RWPE1 (cell line): ENCODE measurements at regions not wholly inside any gene's neighbourhood (a gene's known extent, or its start where the extent isn't known, plus 50 kb on each side); places are given as distances from the start of the nearest gene placed in this dataset.

Experiments
- CTCF ChIA-PET: fragments of 350-600 bp; sonication (Branson Sonifier 250); formaldehyde crosslinking; extraction: SDS; loops from one replicate; lab custom pipeline; 2021; lab: Yijun Ruan, JAX
- POLR2A ChIA-PET: fragments of 400-600 bp; formaldehyde crosslinking; extraction: SDS; loops from one replicate; lab custom pipeline; 2020; ENCODE audit warnings: antibody characterized with exemption; ENCODE audit not compliant: low non-redundant PET; lab: Yijun Ruan, JAX
- DNase-seq: peaks from one replicate; pipeline ENCODE4 v3.0.0; 2012; ENCODE audit warnings: low spot score
- H3K27ac ChIP-seq: fragments of 450-650 bp; 2 replicates; pipeline ENCODE4 v1.5.1; 2017
- TF ChIP-seq, protein P1 (sequence below): fragments of 450-650 bp; conservative IDR thresholded peaks from 2 replicates; pipeline ENCODE4 v1.5.1; 2017; ENCODE audit warnings: low read depth, mild to moderate bottlenecking

DNA sequence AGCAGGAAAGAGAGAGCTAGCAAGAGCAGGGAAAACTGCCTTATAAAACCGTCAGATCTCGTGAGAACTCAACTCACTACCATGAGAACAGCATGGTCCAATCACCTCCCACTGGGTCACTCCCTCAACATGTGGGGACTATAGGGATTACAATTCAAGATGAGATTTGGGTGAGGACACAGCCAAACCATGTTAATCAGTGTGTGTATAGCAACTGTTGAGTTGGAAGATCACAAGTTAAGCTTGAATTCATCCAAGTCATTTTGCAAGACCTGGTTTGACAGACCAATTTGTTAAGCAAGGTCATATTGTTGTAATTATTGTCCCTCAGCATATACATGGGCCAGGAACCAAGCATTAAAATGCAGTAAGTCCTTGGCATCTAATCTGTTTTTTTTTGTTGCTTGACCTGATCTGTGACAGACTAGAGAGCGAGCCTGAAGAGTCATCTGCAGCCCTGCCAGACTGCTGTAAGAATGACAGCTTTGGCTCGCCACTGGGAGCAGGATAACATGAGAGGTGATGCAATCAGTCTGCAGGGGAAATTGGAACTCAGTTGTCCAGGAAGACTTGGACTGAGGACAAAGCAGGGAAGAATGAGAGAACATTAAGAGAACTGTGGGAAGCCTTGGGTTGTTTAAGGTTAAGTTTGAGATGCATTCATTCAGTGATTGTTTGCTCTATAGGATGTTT lies 297.6 kb upstream of the SEL1L start:
- POLR2A ChIA-PET = no interaction called here
- CTCF ChIA-PET = no interaction called here
- no peak for DNase-seq
- TF ChIP-seq, protein P1, sequence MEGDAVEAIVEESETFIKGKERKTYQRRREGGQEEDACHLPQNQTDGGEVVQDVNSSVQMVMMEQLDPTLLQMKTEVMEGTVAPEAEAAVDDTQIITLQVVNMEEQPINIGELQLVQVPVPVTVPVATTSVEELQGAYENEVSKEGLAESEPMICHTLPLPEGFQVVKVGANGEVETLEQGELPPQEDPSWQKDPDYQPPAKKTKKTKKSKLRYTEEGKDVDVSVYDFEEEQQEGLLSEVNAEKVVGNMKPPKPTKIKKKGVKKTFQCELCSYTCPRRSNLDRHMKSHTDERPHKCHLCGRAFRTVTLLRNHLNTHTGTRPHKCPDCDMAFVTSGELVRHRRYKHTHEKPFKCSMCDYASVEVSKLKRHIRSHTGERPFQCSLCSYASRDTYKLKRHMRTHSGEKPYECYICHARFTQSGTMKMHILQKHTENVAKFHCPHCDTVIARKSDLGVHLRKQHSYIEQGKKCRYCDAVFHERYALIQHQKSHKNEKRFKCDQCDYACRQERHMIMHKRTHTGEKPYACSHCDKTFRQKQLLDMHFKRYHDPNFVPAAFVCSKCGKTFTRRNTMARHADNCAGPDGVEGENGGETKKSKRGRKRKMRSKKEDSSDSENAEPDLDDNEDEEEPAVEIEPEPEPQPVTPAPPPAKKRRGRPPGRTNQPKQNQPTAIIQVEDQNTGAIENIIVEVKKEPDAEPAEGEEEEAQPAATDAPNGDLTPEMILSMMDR = no peak
- H3K27ac ChIP-seq = no peak overlapping the region

DNA sequence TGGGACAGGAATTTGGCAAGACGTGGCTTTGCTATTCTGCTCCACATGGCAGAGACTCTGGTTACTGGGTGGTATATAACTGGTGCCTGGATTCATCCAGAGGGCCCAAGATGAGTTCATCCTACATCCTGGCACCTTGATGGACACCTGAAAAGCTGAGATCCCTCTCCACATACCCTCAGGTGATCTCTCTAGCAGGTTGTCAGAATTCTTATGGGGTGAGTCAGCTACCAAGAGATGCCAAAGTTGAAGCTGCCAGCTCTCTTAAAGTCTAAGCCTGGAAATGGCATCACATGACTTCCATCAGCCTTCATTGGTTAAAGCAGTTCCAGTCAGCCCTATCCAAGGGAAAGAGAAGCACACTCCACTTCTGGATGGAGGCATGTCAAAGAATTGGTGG lies 300.7 kb upstream of the SEL1L start:
- DNase-seq = no peak
- CTCF ChIA-PET = no interaction called here
- TF ChIP-seq, protein P1 = no peak
- no peak overlapping the region for H3K27ac ChIP-seq
- POLR2A ChIA-PET = no interaction called here

DNA sequence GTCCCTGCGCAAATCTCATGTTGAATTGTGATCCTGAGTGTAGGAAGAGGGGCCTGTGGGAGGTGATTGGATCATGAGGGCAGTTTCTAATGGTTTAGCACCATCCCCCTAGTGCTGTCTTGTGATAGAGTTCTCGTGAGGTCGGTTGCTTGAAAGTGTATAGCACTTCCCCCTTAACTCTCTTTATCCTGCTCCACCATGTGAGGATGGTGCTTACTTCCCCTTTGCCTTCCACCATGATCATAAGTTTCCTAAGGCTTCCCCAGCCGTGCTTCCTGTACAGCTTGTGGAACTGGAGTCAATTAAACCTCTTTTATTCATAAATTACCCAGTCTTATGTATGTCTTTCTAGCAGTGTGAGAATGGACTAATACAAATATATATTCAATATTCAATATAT lies 303.7 kb upstream of the SEL1L start:
- POLR2A ChIA-PET = no interaction called here

DNA sequence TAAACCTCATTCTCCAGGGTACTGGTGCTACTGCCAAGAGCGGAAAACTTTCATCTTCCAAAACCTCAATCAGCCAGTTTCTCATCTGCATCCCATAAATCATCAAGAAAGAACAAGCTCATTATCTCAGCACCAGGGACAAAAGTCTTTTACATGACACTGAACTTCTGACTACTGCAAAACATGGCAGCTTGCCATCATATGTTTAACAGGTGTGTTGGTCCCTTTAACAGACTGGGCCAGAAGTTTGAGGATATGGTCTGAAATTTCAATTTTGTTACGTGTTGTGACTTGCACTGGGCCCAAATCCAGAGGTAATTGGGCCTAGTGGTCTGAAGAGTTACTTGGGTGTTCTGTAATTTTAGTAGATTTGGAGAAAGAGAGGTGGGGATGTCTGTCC lies 305.4 kb upstream of the SEL1L start:
- H3K27ac ChIP-seq = no peak overlapping the region
- CTCF ChIA-PET = no interaction called here
- no peak for DNase-seq
- TF ChIP-seq, protein P1 = no peak
- POLR2A ChIA-PET = no interaction called here

More for the DNA sequence above, 303.7 kb upstream of the SEL1L start:
- TF ChIP-seq, protein P1 = no peak
- CTCF ChIA-PET = no interaction called here
- H3K27ac ChIP-seq = no peak overlapping the region
- no peak for DNase-seq

DNA sequence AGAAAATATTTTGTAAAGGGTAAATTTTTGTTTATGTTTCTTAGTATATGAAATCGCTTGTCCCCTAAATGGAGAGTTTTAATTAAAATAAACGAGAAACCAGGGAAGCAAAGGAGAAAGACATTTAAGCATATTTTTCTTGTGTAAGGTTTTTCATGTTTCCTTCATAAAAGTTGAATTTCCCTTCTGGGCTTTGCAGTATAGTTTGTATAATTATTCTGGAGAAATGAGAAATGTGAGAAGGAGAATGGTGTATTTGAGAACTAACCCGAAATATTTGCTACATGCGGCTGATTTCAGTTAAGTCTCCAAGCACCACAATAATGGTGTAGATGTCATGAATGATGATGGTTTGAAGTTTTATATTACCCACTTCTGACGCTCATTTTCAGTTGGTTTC lies 307.7 kb upstream of the SEL1L start:
- no peak for DNase-seq
- CTCF ChIA-PET = no interaction called here

DNA sequence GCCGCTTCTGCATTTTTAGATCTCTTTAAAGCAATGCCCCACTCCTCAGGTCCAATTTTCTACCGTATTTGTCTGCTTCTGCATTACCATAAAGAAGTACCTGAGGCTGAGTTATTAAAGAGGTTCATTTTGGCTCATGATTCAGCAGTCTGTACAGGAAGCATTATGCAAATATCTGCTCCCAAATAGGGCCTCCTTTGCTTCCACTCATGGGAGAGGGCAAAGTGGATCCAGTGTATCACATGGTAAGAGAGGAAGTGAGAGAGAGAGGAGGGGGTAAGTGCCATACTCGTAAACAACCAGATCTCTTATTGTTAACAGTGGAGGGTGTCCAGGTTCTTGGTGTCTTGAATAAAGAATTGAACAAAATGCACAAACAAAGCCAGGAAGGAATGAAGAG lies 316.1 kb upstream of the SEL1L start:
- TF ChIP-seq, protein P1 = no peak
- CTCF ChIA-PET = no interaction called here
- POLR2A ChIA-PET = no interaction called here
- DNase-seq = no peak
- no peak overlapping the region for H3K27ac ChIP-seq

More for the DNA sequence above, 307.7 kb upstream of the SEL1L start:
- no peak overlapping the region for H3K27ac ChIP-seq
- TF ChIP-seq, protein P1 = no peak
- POLR2A ChIA-PET = no interaction called here

DNA sequence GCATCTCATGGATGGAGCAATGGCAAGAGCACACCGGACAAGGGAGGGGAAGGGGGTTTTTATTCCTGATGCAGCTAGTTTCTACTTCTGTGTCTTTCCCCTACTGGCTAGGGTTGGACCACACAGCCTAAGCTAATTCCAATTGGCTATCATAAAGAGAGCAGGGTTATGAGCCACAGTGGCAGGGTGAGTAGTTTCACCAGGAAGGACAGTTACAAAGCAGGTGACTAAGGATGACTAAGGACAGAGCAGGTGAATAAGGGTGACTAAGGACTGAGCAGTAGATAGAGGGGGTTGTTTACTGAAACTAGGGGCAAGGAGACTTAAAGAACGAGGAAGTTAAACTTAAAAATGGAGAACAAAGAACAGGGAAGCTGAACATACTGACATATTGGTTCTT lies 321.4 kb upstream of the SEL1L start:
- POLR2A ChIA-PET = no interaction called here
- DNase-seq = no peak
- CTCF ChIA-PET = no interaction called here
- H3K27ac ChIP-seq = no peak overlapping the region
- TF ChIP-seq, protein P1 = no peak
